Tibial artery (tissue), 4 donors: ENCODE measurements at regions not wholly inside any gene's neighbourhood (a gene's known extent, or its start where the extent isn't known, plus 50 kb on each side); places are given as distances from the start of the nearest gene placed in this dataset.

Source experiments
- DNase-seq, 2 donors: peaks; one replicate each; pipeline ENCODE4 v3.0.0-alpha.2; 2019
- H3K27ac ChIP-seq, 2 donors: fragments of 200-600 bp; sonication (generic) in 1 of 2; 1 replicate in 1 of 2; 2 replicates in 1 of 2; pipeline ENCODE4 v1.5.1; 2018 to 2019; ENCODE audit warnings: mild to moderate bottlenecking in 1 of 2
- H3K27me3 ChIP-seq, 2 donors: fragments of 200-600 bp; sonication (generic) in 1 of 2; one replicate each; pipeline versions ENCODE4 v1.5.1 to v1.6.0; 2016 to 2019
- H3K36me3 ChIP-seq, 3 donors: fragments of 200-600 bp; sonication (generic) in 2 of 3; one replicate each; pipeline ENCODE4 v1.5.1; 2016 to 2019; ENCODE audit warnings: mild to moderate bottlenecking in 2 of 3
- H3K4me1 ChIP-seq, 4 donors: fragments of 200-600 bp; sonication (generic) in 2 of 4; 1 replicate in 3 of 4; 2 replicates in 1 of 4; pipeline ENCODE4 v1.5.1; 2016 to 2019
- H3K4me3 ChIP-seq, 2 donors: fragments of 200-600 bp; sonication (generic) in 1 of 2; 1 replicate in 1 of 2; 2 replicates in 1 of 2; pipeline ENCODE4 v1.5.1; 2018 to 2019; ENCODE audit warnings: mild to moderate bottlenecking in 2 of 2
- H3K9me3 ChIP-seq, 3 donors: fragments of 200-600 bp; sonication (generic) in 1 of 3; one replicate each; pipeline ENCODE4 v1.5.1; 2016 to 2019
- intact Hi-C: fragments of 100-400 bp; cut with DNase I; formaldehyde crosslinking; loops from one replicate; pipeline ENCODE4 v1.15.0; 2023; ENCODE audit warnings: low total_unique reads
- TF ChIP-seq, protein P1 (sequence below), 2 experiments: fragments of 200-600 bp in 1 of 2; fragments of 450-650 bp in 1 of 2; IDR thresholded peaks; one replicate each; pipeline ENCODE4 v1.5.1; 2017 to 2019; ENCODE audit warnings: antibody characterized with exemption in 2 of 2, mild to moderate bottlenecking in 1 of 2, moderate library complexity in 1 of 2

DNA sequence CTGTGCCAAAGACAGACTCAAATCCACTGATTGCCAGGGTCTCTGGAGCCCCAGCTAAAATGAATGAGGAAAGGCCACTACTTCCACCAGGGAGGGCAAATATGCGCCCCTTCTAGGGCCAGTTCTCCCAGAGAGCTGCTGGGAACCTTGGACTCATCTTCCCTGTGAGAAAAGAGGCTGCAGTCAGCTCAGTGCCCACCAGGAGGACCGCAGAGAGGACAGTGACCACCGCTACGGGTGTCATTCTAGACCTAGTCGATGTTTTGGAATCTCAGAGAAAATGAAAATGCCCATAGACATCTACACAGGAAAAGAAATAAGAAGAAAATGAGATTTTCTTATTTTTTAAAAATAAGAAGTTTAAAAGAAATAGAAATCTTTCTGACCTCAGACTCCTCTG is 235.1 kb downstream of the UQCRFS1 start:
- TF ChIP-seq, protein P1, sequence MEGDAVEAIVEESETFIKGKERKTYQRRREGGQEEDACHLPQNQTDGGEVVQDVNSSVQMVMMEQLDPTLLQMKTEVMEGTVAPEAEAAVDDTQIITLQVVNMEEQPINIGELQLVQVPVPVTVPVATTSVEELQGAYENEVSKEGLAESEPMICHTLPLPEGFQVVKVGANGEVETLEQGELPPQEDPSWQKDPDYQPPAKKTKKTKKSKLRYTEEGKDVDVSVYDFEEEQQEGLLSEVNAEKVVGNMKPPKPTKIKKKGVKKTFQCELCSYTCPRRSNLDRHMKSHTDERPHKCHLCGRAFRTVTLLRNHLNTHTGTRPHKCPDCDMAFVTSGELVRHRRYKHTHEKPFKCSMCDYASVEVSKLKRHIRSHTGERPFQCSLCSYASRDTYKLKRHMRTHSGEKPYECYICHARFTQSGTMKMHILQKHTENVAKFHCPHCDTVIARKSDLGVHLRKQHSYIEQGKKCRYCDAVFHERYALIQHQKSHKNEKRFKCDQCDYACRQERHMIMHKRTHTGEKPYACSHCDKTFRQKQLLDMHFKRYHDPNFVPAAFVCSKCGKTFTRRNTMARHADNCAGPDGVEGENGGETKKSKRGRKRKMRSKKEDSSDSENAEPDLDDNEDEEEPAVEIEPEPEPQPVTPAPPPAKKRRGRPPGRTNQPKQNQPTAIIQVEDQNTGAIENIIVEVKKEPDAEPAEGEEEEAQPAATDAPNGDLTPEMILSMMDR (IDR thresholded peaks at IDR 0.05), result no peak
- Histone ChIP-seq H3K27ac (no peak overlapping the region), H3K4me1 (no peaks in the 10 kb centered on the region), H3K4me3 (no peak overlapping the region), H3K36me3 (no peaks in the 10 kb centered on the region), H3K27me3 (no peaks in the 10 kb centered on the region), H3K9me3 (no peaks in the 10 kb centered on the region)
- intact Hi-C loops, result no loop called here
- no peak for DNase-seq

DNA sequence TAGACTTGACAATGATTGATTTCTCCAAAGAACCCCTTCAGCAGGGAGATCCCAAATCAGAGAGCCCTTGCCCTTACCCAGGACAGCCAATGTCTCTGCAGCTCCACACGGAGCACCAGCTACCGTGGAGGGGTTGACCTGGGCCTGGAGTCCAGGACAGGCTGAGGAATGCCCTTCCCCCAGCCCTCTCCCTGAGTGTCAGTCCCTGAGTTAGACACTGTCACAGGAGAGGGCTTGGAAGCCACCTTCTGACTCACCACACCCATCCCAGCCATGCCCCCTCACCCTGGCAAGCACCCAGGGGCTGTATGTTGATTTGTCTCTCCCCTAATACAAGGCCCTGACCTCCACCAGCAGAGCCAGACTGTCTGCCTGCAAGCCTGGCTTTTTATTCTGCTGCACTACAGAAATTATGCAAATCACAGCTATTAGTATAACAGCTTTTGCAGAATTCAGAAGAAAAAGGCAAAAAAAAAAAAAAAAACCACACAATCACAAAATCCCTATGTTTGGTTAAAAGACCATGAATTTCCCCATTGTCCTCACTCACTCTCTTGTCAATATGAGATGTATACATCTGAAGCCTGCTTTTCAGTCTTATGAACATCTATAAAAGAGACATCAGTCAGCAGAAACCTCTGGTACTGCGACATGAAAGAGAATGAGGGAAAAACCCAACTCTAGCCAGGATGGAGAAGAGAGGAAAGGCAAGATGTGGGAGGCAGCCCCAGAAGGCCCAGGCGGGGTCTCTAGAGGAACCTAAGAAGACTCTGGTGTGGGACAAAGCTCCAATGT is 240.7 kb downstream of the UQCRFS1 start:
- Histone ChIP-seq H3K4me1 (no peaks in the 10 kb centered on the region), H3K27ac (no peak overlapping the region), H3K4me3 (no peak overlapping the region), H3K36me3 (no peaks in the 10 kb centered on the region), H3K9me3 (no peaks in the 10 kb centered on the region), H3K27me3 (no peaks in the 10 kb centered on the region)
- DNase-seq, result no peak
- intact Hi-C loops, result no loop called here
- TF ChIP-seq, protein P1 (IDR thresholded peaks at IDR 0.05), result no peak

DNA sequence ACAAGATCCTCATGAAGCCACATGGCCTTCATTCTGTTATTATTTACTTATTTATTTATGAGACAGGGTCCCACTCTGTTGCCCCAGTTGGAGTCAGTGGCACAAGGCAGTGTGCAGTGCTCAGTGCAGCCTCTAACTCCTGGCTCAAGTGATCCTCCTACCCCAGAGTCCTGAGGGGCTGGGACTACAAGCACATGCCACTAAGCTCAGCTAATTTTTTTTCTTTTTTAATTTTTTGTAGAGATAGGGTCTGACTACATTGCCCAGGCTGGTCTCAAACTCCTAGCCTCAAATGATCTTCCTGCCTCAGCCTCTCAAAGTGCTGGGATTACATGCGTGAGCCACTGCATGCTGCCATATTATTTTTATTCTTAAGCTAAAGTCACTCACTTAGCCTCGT is 241.4 kb downstream of the UQCRFS1 start:
- intact Hi-C loops, result no loop called here
- Histone ChIP-seq H3K4me3 (no peak overlapping the region), H3K4me1 (no peaks in the 10 kb centered on the region), H3K9me3 (no peaks in the 10 kb centered on the region), H3K27ac (no peak overlapping the region), H3K36me3 (no peaks in the 10 kb centered on the region), H3K27me3 (no peaks in the 10 kb centered on the region)
- DNase-seq, result no peak
- TF ChIP-seq, protein P1 (IDR thresholded peaks at IDR 0.05), result no peak

DNA sequence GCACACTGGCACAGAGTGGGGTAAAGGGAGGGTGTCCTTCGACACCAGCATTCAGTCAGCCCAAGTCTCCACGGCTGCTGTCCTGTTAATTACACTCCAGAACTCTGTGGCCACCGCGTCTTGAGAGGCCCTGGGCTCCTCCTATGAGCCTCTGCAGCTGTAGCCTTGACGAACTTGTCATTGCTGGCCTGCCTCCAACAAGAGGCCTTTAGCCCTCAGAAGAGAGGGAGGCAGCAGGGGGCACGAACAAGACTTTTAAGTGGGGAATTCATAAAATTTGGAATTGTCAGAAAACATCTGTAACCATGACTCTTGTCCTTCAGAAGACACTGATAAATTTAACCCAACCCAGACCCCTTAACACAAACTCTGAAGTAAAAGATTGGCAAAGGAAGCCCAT is 241.9 kb downstream of the UQCRFS1 start:
- Histone ChIP-seq H3K27ac (no peak overlapping the region), H3K36me3 (no peaks in the 10 kb centered on the region), H3K9me3 (no peaks in the 10 kb centered on the region), H3K4me1 (no peaks in the 10 kb centered on the region), H3K27me3 (no peaks in the 10 kb centered on the region), H3K4me3 (no peak overlapping the region)
- TF ChIP-seq, protein P1 (IDR thresholded peaks at IDR 0.05), result no peak
- intact Hi-C loops, result no loop called here
- no peak for DNase-seq

DNA sequence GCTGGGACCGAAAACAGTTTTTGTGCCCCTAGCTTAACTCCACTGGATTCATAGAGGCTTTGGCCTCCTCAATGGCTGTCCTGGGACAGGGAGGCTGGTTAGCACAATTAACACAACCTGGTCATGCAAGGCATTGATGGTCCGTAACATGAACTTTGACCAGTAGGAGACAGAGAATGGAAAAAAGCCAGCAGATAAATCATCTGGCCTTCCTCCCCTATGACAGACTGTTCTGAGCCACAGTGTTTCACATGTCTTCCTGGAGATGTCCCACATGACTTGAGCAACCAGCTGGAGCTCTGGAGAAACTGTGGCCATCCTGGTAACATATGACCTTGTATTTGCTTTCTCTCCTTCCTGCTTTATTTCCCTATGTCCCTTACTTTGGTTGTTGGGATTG is 244.2 kb downstream of the UQCRFS1 start:
- Histone ChIP-seq H3K4me3 (no peak overlapping the region), H3K27me3 (no peaks in the 10 kb centered on the region), H3K27ac (no peak overlapping the region), H3K4me1 (no peaks in the 10 kb centered on the region), H3K9me3 (no peaks in the 10 kb centered on the region), H3K36me3 (no peaks in the 10 kb centered on the region)
- TF ChIP-seq, protein P1 (IDR thresholded peaks at IDR 0.05), result no peak
- no peak for DNase-seq
- intact Hi-C loops, result no loop called here
